ENCODE measurements at regions not wholly inside any gene's neighbourhood (a gene's known extent, or its start where the extent isn't known, plus 50 kb on each side); places are given as distances from the start of the nearest gene placed in this dataset.

GRCh38 chr22:27654546-27655445, 146.8 kb downstream of the MN1 start:
- Mint-ChIP-seq H3K36me3 (ENCODE audit: insufficient read depth in 2 of 2) (peaks cover 0 to 3% of the 10 kb centered on the region in 2 donors), H3K27ac (no peak overlapping the region), H3K4me1 (ENCODE audit: low read depth) (no peaks in the 10 kb centered on the region), H3K9me3 (peaks cover 9 to 12% of the 10 kb centered on the region in 2 donors), H3K27me3 (ENCODE audit: low read depth) (no peaks in the 10 kb centered on the region), H3K4me3 (no peak overlapping the region)
- ATAC-seq (replicated peaks in 1 of 2): no peak
- DNase-seq: no peak

GRCh38 chr22:27655582-27656185, 145.9 kb downstream of the MN1 start:
- no peak for DNase-seq
- peaks cover 9 to 12% of the 10 kb centered on the region in 2 donors for H3K9me3 Mint-ChIP-seq
- no peaks in the 10 kb centered on the region for H3K4me1 Mint-ChIP-seq (ENCODE audit: low read depth)
- no peaks in the 10 kb centered on the region for H3K27me3 Mint-ChIP-seq (ENCODE audit: low read depth)
- no peak overlapping the region for H3K27ac Mint-ChIP-seq
- no peak for ATAC-seq (replicated peaks in 1 of 2)
- H3K4me3 Mint-ChIP-seq: no peak overlapping the region
- peaks cover 0 to 3% of the 10 kb centered on the region in 2 donors for H3K36me3 Mint-ChIP-seq (ENCODE audit: insufficient read depth in 2 of 2)

GRCh38 chr22:27656970-27657369, 144.6 kb downstream of the MN1 start:
- Mint-ChIP-seq H3K36me3 (ENCODE audit: insufficient read depth in 2 of 2) (peaks cover 0 to 3% of the 10 kb centered on the region in 2 donors), H3K27ac (no peak overlapping the region), H3K9me3 (peaks cover 9 to 12% of the 10 kb centered on the region in 2 donors), H3K27me3 (ENCODE audit: low read depth) (no peaks in the 10 kb centered on the region), H3K4me3 (no peak overlapping the region), H3K4me1 (ENCODE audit: low read depth) (no peaks in the 10 kb centered on the region)
- ATAC-seq (replicated peaks in 1 of 2) (no peak), DNase-seq (no peak)

GRCh38 chr22:27660306-27660705, 141.2 kb downstream of the MN1 start:
- Mint-ChIP-seq H3K27me3 (ENCODE audit: low read depth) (peaks cover 9% of the 10 kb centered on the region), H3K4me3 (no peak overlapping the region), H3K9me3 (peaks cover 9 to 10% of the 10 kb centered on the region in 2 donors), H3K36me3 (ENCODE audit: insufficient read depth in 2 of 2) (peaks cover 0 to 3% of the 10 kb centered on the region in 2 donors), H3K4me1 (ENCODE audit: low read depth) (no peaks in the 10 kb centered on the region), H3K27ac (no peak overlapping the region)
- ATAC-seq (replicated peaks in 1 of 2) (no peak), DNase-seq (no peak)

DNA sequence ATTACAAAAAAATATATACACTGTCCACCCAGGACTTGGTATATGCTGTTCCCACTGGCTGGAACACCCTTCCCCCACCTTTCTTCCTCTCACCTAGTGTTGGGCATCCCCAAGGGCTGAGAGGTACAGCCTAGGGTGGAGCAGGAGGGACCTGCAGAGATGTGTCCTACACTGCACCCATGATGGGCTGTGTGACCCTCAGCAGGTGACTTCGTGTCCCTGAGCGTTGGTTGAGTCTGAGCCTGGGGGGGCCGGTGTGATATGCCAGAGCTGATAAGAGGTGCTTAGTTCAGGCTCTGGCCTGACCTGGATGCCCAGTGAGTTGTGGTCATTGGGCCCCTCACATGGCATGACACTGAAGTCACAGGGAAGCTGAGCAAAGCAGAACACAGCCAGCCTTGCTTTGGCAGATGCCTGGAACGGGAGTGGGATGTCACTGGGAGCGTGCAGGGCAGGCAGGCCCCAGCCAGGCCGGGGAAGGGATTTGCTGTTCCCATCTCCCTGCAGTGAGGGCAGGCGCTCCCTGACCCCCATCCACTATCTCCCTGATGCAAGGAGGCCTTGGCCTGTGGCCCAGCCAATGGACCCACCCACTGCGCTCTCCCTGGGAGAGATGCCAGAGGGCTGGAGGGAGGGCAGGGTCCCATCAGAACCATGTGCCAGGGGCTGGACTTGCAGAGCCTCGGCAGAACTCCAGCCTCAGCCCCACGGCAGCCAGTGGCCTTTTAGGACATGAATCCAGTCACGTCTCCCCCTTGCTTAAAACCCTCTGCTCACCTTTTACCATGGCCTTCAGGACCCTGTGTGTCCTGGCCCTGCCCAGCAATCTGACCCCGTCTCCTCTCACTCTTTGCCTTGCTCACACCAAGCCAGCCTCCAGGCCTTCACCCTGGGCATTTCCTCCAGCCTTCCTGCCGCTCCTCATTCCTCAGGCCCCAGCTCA, 138.9 kb downstream of the MN1 start:
- Mint-ChIP-seq H3K4me3 (no peak overlapping the region), H3K27me3 (ENCODE audit: low read depth) (peaks cover 20% of the 10 kb centered on the region), H3K27ac (no peak overlapping the region), H3K4me1 (ENCODE audit: low read depth) (no peaks in the 10 kb centered on the region), H3K9me3 (peaks cover 3 to 4% of the 10 kb centered on the region in 2 donors), H3K36me3 (ENCODE audit: insufficient read depth in 2 of 2) (peaks cover 0 to 2% of the 10 kb centered on the region in 2 donors)
- ATAC-seq (replicated peaks in 1 of 2): no peak
- DNase-seq: no peak

DNA sequence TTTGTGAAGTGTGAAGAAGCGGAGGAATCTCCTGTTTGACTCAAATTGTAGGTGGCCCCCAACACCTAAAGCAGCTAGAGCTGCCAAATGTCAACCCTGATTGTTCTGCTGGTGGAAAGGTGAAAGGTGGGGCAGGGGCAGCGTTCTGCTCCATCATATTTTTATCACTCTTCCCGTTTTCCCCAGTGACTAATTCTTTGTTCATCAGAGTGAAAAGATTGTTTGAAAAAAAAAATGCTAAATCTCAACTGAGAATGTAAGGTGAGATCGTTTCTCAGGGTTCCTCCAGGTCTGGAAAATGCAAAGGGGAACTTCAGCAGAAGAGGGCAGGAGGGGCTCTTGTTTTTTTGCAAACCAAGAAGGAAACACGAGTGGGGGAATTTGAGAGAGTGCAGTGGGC, 137.7 kb downstream of the MN1 start:
- Mint-ChIP-seq H3K27me3 (ENCODE audit: low read depth) (peaks cover 27% of the 10 kb centered on the region), H3K4me3 (no peak overlapping the region), H3K9me3 (peaks cover 2 to 4% of the 10 kb centered on the region in 2 donors), H3K27ac (no peak overlapping the region), H3K36me3 (ENCODE audit: insufficient read depth in 2 of 2) (peaks cover 0 to 2% of the 10 kb centered on the region in 2 donors), H3K4me1 (ENCODE audit: low read depth) (no peaks in the 10 kb centered on the region)
- DNase-seq: no peak
- no peak for ATAC-seq (replicated peaks in 1 of 2)

- Mint-ChIP-seq H3K27ac (no peak overlapping the region), H3K9me3 (peaks cover 2 to 4% of the 10 kb centered on the region in 2 donors), H3K4me3 (no peak overlapping the region), H3K27me3 (ENCODE audit: low read depth) (peaks cover 42% of the 10 kb centered on the region), H3K4me1 (ENCODE audit: low read depth) (no peaks in the 10 kb centered on the region), H3K36me3 (ENCODE audit: insufficient read depth in 2 of 2) (peaks cover 0 to 2% of the 10 kb centered on the region in 2 donors)
- no peak for DNase-seq
- no peak for ATAC-seq (replicated peaks in 1 of 2)
Measured at GRCh38 chr22:27666272-27666997, 135.1 kb downstream of the MN1 start.

- H3K4me1 Mint-ChIP-seq (ENCODE audit: low read depth): no peaks in the 10 kb centered on the region
- H3K36me3 Mint-ChIP-seq (ENCODE audit: insufficient read depth in 2 of 2): peaks cover 0 to 2% of the 10 kb centered on the region in 2 donors
- DNase-seq (no peak), ATAC-seq (replicated peaks in 1 of 2) (no peak)
- H3K27me3 Mint-ChIP-seq (ENCODE audit: low read depth): peaks cover 42% of the 10 kb centered on the region
- peaks cover 2 to 4% of the 10 kb centered on the region in 2 donors for H3K9me3 Mint-ChIP-seq
- H3K4me3 Mint-ChIP-seq: no peak overlapping the region
- no peak overlapping the region for H3K27ac Mint-ChIP-seq
Measured at GRCh38 chr22:27667121-27667843, 134.3 kb downstream of the MN1 start.

DNA sequence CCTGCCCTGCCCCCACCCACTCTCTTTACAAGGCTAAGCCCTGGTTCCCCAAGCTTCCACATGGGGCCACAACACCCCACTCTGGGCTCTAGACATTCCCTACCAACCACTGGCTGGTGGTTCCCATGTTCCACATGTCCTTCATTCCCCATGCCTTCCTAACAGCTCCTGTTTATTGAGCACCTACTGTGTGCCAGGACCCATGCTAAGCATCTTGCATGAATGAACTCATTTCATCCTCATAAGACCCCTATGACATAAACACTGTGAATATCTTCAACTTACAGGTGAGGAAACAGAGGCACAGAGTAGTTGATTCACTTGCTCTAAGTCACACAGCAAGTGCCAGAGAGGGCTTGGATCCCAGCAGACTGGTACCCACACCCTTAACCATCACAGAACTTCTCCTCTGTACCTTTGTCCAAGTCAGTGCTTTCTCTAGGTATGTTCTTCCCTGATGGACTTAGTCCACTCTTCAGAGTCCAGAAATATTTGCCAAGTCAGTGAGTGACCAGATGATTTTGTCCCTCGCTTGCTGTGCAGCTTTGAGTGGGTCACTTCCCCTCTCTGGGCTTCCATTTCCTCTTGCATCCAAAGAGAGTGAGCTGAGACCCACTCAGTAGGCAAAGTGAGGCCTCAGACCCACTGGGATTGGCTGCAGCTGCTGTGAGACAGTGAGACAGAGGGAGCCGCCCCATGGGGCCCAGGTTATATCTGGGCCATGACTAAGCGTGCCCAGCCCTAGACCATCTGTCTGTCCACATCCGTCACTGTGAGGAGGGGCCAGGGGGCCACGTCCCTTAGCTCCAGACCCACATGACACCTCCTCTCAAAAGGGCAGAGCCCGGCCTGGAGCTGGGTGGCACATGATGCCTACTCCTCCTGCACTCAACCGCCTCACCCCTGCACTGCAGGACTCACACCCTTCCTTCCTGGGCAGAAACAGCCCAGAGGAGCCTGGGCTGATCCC, 132.4 kb downstream of the MN1 start:
- peaks cover 42% of the 10 kb centered on the region for H3K27me3 Mint-ChIP-seq (ENCODE audit: low read depth)
- H3K9me3 Mint-ChIP-seq: peaks cover 2 to 4% of the 10 kb centered on the region in 2 donors
- DNase-seq: no peak
- ATAC-seq (replicated peaks in 1 of 2): no peak
- peaks cover 0 to 2% of the 10 kb centered on the region in 2 donors for H3K36me3 Mint-ChIP-seq (ENCODE audit: insufficient read depth in 2 of 2)
- no peaks in the 10 kb centered on the region for H3K4me1 Mint-ChIP-seq (ENCODE audit: low read depth)
- no peak overlapping the region for H3K27ac Mint-ChIP-seq
- H3K4me3 Mint-ChIP-seq: no peak overlapping the region

GRCh38 chr22:27669798-27670599, 131.6 kb downstream of the MN1 start:
- Mint-ChIP-seq H3K27ac (no peak overlapping the region), H3K4me3 (no peak overlapping the region), H3K4me1 (ENCODE audit: low read depth) (no peaks in the 10 kb centered on the region), H3K27me3 (ENCODE audit: low read depth) (peaks cover 36% of the 10 kb centered on the region), H3K36me3 (ENCODE audit: insufficient read depth in 2 of 2) (peaks cover 0 to 2% of the 10 kb centered on the region in 2 donors), H3K9me3 (peaks cover 2 to 4% of the 10 kb centered on the region in 2 donors)
- no peak for ATAC-seq (replicated peaks in 1 of 2)
- DNase-seq: no peak
